ENCODE measurements at regions not wholly inside any gene's neighbourhood (a gene's known extent, or its start where the extent isn't known, plus 50 kb on each side); places are given as distances from the start of the nearest gene placed in this dataset.

DNA sequence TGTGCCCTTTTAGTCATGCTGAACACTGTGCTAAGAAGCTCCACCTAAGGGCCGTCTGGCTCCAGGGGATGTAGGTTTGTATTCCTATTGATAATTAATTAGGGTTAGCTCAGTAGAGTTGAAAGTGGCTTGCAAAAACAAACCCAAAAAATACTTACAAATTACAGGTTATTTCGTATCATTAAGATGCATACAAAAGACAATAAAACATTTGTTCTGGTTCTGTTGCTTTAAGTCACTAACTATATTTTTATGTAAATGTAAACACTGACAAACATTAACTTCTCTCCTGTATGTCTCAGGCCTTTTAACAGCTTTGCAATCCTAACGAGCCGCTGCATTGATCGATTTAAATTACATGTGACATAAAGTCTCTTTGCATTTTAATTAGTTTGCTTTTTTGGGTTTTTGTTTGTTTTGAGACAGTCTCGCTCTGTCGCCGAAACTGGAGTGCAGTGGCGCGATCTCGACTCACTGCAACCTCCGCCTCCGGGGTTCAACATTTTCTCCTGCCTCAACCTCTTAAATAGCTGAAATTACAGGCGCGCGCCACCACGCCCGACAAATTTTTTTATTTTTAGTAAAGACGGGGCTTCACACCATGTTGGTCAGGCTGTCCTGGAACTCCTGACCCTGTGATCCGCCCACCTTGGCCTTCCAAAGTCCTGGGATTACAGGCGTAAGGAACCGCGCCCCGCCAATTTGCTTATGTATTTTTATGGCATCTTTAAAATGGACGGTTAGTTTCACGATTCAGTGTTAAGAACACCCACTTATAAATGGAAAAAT lies 110.9 kb downstream of the HFE start:
- FAIRE-seq = no peak

DNA sequence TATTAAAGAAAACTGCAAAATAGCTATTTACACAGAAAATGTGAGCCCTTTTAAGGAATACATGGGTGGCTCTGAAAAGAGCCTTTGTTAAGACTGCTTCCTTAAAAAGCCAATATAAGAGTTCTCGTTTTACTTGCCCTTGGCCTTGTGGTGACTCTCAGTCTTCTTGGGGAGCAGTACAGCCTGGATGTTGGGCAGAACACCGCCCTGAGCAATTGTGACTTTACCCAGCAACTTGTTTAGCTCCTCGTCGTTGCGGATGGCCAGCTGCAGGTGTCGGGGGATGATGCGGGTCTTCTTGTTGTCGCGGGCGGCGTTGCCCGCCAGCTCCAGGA lies 111.5 kb downstream of the HFE start:
- no peak for FAIRE-seq

DNA sequence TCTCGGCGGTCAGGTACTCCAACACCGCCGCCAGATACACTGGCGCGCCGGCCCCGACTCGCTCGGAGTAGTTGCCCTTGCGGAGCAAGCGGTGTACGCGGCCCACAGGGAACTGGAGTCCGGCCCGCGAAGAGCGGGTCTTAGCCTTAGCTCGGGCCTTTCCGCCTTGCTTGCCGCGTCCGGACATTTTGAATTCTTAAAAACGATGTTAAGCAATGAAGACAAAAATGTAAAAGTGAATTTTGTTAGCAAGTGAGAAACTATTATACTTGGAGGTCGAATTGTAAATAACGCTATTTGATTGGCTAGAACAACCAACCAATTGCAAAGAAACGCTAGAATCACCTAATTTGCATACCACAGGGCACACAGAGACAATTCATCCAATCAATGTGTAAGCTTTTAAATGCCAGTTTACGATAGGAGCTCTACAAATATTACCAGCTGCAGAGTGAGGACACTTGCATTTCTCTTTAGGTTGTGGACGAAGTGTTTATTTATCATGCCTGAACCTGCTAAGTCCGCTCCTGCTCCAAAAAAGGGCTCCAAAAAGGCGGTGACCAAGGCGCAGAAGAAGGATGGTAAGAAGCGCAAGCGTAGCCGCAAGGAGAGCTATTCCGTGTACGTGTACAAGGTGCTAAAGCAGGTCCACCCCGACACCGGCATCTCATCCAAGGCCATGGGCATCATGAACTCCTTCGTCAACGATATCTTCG lies 112.0 kb downstream of the HFE start:
- peak; percentile 95 for FAIRE-seq

GRCh38 chr6:26199773-26200764 lies 112.8 kb downstream of the HFE start:
- no peak for FAIRE-seq

DNA sequence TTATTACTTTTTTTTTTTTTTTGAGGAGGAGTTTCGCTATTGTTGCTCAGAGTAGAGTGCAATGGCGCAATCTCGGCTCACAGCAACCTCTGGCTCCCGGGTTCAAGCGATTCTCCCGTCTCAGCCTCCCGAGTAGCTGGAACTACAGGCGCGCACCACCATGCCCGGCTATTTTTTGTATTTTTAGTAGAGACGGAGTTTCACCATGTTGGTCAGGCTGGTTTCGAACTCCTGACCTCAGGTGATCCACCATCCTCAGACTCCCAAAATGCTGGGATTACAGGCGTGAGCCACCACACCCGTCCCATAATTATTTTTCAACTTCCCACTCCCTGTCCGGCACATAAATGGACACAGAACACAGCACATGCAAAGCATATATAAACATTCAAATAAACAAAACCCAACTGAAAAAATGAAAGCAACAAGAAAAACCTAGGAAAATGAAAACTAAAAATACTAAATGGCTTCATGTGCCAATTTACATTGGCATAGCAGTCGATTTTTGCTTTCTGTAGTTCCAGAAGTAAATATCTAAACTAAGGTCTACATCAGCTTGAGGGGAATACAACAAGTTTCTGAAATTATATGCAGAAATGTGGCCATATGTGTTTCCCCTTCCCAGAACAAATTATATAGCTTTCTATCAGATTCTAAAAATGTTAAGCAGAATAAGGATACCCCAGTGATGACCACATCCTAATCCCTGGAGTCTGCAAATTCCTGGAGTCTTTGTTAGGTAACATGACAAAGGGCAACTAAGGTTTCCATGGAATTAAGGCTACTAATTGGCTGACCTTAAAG lies 113.9 kb downstream of the HFE start:
- FAIRE-seq = no peak

DNA sequence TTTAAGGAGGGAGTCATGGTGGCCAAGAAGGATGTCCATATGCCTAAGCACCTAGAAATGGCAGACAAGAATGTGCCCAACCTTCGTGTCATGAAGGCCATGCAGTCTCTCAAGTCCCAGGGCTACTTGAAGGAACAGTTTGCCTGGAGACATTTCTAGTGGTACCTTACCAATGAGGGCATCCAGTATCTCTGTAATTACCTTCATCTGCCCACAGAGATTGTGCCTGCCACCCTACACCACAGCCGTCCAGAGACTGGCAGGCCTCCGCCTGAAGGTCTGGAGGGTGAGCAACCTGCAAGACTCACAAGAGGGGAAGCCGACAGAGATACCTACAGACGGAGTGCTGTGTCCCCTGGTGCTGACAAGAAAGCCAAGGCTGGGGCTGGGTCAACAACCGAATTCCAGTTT lies 115.0 kb downstream of the HFE start:
- FAIRE-seq = no peak

- FAIRE-seq = no peak
Observed at GRCh38 chr6:26202811-26203583, 115.8 kb downstream of the HFE start.

GRCh38 chr6:26204332-26205160 lies 117.3 kb downstream of the HFE start:
- FAIRE-seq = peak; percentile 78

DNA sequence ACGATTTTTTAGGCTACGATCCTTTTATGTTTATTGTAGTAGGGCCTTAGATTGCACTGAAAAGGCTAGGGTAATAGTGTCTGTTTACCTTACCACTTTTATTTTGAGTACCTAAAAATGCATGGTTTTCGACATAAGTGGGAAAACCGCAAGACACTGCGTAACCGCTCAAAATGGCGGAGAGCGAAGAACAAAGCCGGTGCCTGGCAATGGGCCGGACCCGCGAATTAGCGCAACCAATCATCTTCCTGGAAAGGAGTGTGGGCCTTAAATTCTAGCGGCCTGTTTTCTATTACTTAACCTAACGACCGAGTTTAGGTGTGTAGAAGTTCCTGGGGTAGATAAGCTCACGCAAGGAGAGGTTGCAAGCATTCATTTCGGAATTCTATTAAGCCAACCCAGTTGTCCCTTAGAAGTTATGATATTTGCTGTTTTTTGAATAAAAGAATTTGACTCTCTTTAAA lies 118.0 kb downstream of the HFE start:
- no peak for FAIRE-seq

DNA sequence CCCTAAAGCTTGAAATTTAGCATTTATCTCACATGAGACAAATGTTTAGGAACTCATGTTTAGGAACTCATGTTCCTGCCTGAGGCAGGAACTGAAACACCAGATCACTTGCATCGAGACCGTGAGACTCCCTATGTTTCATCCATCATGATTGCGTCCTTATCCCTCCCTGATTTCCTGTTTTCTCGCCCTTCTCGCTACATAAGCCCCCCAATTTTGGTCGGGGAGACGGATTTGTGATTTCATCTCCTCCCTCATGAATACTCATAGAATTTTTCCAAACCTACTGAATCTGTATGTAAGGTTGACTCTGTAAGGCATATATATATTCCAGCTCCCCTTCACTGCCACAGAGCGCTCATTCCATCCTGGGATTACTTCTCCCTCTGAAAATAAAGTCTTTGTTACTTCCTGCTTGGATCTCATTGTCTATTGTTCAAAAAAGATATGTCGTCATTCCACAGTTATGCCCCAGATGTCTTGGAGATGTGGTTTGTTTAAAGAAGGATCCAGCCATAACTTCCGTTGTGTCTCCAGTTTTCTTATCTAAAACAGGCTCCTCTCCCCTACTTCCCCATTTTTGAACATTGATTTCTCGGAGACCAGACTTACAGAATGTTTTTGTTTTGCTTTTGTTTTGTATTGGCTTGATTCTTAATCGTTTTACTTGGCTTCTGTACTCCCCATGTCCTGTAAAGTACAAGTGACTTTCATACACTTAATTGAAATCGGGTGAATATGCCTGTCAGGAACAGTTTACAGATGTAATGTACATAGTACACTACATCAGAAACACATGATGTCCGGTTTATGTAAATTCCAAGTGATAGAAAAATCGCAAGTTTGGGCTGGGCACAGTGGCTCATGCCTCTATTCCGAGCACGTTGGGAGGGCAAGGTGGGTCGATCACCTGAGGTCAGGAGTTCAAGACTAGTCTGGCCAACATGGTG lies 118.7 kb downstream of the HFE start:
- FAIRE-seq = peak; percentile 29

DNA sequence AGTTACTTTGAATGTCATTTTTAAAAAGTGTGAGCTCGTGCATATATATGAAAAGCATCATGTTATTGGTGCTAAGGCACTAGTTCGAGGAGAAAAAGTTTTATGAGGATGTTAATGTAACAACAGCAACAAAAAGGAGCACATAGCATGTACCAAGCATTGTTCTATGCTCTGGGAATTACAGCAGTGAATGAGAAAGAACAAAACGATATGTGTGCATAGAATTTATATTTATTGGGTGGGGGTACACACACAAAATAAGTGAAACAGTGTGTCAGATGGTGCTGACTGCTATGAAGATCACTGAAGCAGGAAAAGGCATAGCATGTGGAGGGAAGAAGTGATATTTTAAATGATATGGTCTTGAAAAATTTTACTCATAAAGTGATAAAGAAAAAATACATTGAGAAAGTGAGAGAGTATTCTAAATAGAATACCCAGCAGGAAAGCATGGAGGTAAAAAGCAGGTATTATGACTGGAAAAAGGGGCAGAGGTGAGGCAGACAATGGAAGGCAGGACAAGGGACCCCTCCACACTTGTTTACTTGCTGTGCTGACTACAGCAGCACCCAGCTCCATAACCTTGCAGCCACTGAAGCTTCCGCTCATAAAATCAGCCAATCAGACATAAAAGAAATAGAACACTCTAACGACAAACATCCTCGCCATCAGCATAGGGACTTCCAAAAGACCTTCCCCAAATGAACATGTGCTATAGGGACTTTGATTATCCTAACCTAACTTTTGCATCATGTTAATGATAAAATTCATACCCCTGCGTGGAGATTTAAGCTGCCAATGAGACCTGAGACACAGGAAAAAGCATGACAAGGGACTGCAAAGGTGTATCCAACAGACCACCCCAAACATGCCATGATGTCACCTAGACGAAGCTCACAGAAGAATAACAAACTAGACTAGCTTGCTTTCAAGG lies 119.9 kb downstream of the HFE start:
- FAIRE-seq = no peak

DNA sequence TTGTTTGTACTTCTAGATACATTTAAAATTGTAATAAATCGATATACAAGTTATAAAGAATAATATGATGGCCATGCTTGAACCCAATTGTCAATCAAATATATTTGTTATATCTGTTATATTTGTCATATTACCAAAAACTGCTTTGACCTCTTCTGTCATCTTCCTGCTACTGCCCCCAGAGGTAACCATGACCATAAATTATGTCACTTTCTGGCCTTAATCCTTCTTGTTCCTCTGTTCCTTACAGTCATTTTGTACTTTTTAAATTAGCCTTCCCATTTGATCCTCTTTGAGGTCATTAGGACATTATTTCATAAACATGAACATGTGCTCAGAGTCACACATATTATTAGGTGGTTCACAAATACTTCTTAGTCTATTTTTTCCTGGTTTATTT lies 124.7 kb downstream of the HFE start:
- FAIRE-seq = no peak

DNA sequence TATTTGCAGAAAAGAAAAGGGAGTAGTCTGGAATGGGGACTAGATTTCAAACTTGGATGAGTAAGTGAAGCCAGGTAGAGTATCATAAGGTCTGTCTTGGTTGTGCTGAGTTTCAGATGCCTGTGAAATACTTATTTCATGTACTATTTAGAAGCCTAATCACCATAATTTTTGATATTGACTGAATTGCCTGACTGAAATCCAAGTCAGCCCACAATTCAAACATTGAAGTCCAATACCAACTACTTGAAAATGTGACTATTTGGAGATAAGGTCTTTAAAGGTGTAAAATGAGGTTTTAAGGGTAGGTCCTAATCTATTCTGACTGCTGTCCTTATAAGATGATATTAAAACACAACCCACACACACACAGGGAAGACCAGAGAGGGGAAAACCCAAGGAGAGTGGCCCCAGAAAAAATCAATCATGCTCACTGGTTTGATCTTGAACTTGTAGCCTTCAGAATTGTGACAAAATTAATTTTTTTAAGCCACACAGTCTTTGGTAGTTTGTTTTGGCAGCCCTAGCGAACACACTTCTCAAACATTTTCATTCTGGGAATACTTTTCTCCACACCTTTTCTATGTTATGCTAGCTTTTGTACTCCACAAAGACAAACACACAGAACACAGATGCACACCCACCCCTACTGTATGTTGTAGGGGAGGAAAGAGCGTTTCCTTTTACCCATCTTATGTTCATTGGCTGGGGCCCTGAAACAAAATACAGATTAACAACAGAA lies 126.3 kb downstream of the HFE start:
- no peak for FAIRE-seq

- no peak for FAIRE-seq
Observed at GRCh38 chr6:26214803-26215584, 127.8 kb downstream of the HFE start.

DNA sequence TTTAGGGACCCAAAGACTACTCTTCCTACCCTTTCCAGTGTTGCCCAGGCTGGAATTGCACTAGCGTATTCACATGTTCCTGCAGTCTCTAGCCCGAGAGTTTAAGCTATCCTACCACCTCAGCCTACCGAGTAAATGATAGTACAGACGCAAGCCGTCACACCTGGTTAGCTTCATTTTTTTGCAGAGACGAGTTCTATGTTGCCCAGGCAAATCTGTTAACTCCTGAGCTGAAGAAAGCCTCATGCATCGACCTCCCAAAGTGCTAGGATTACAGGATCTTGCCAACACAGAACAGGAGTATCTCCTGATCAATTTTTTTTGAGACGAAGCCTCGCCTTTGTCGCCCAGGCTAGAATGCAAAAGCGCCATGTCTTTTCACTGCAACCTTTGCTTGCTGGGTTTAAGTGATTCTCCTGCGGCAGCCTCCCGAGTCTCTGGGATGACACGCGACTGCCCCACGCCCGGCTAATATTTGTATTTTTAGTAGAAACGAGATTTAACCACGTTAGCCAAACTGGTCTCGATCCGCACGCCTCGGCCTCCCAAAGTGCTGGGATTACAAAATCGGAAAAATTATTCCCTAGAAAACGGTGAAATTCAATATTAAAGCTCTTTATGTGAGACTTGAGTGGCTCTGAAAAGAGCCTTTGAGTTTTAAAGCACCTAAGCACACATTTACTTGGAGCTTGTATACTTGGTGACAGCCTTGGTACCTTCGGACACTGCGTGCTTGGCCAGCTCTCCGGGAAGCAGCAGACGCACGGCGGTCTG lies 128.5 kb downstream of the HFE start:
- FAIRE-seq = no peak

GRCh38 chr6:26216359-26216885 lies 129.2 kb downstream of the HFE start:
- peak; percentile 99 for FAIRE-seq

Data from TTC549 (cell line).